ENCODE measurements at regions not wholly inside any gene's neighbourhood (a gene's known extent, or its start where the extent isn't known, plus 50 kb on each side); places are given as distances from the start of the nearest gene placed in this dataset.

DNA sequence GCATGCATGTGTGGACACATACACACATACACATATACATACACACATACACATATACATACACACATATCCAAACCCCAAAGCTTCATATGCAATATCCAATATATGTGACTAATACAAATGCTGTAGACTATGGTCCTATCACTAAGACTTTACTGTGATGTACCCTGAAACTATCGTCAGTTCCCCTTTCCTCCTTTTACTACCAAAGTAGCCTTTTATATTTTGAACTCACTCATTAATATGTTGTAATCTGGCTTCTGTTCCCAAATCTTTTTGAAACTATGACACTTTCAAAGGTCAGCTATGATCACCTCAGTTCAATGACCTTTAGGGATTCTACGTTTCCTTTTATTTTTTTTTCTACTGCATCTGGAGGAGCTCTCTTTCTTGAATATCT, 64.8 kb upstream of the TFEC start:
- no CpG with 5 or more reads among the region's 2 CpGs for WGBS, 2 experiments (ENCODE audit: extremely low coverage in 2 of 2, insufficient read length in 1 of 2)
- Histone ChIP-seq H4K20me1 (ENCODE audit: insufficient read depth, low read length) (no peaks in the 10 kb centered on the region), H3K4me1 (ENCODE audit: control insufficient read depth, insufficient read depth, low read length) (no peaks in the 10 kb centered on the region), H3K4me3 (ENCODE audit: insufficient read depth, low read depth, low read length) (no peak overlapping the region), H2AFZ (replicated peaks; ENCODE audit: low read length, poor library complexity) (no peak overlapping the region), H2AK5ac (ENCODE audit: low read depth, low read length) (no peak overlapping the region), H4K5ac (ENCODE audit: low read depth, low read length) (no peak overlapping the region), H3K4me2 (ENCODE audit: low read depth, low read length) (no peak overlapping the region), H3K27ac (ENCODE audit: insufficient read depth, low read length) (no peak overlapping the region), H3K23ac (ENCODE audit: low read depth, low read length) (no peak overlapping the region), H3K56ac (ENCODE audit: extremely low read depth, insufficient read depth, low read length) (no peak overlapping the region), H3K36me3 (ENCODE audit: control insufficient read depth, insufficient read depth, low read length) (no peaks in the 10 kb centered on the region), H2BK15ac (ENCODE audit: low read depth, low read length) (no peak overlapping the region), H3K9me1 (ENCODE audit: insufficient read depth, low read length) (no peaks in the 10 kb centered on the region), H4K8ac (ENCODE audit: low read depth in 2 of 2, low read length in 2 of 2) (no peak overlapping the region), H3K18ac (ENCODE audit: low read depth, low read length) (no peak overlapping the region), H2BK120ac (ENCODE audit: low read depth, low read length) (no peak overlapping the region), H3K9ac (ENCODE audit: low read depth, low read length) (no peak overlapping the region), H2BK5ac (ENCODE audit: low read depth, low read length, poor library complexity, severe bottlenecking) (no peak overlapping the region), H4K91ac (ENCODE audit: insufficient read depth, low read depth, low read length) (no peak overlapping the region), H3K14ac (replicated peaks; ENCODE audit: low read depth, low read length) (no peak overlapping the region), H2BK20ac (ENCODE audit: low read depth, low read length) (no peak overlapping the region), H3K9me3 (ENCODE audit: control insufficient read depth, insufficient read depth, low read length) (no peaks in the 10 kb centered on the region), H2AK9ac (replicated peaks; ENCODE audit: low read depth, low read length, poor library complexity) (no peak overlapping the region), H3K79me1 (ENCODE audit: low read depth in 1 of 2, low read length in 2 of 2) (no peaks in the 10 kb centered on the region), H3K4ac (ENCODE audit: low read depth, low read length) (no peak overlapping the region), H3K27me3 (ENCODE audit: control insufficient read depth, insufficient read depth, low read length) (no peaks in the 10 kb centered on the region)
- in situ Hi-C loops (cut with MboI; ENCODE audit: low sequenced_read_pairs) (no loop called here), dilution Hi-C loops (cut with HindIII; ENCODE audit: low sequenced_read_pairs, unreplicated experiment) (no loop called here), intact Hi-C loops (cut with micrococcal nuclease) (no loop called here)
- no TSS peak for BruUV-seq (replicated peaks)
- TF ChIP-seq MXI1 (IDR thresholded peaks at IDR 0.05; ENCODE audit: borderline replicate concordance, low read depth, low read length) = no peak
- TF ChIP-seq, protein P1, sequence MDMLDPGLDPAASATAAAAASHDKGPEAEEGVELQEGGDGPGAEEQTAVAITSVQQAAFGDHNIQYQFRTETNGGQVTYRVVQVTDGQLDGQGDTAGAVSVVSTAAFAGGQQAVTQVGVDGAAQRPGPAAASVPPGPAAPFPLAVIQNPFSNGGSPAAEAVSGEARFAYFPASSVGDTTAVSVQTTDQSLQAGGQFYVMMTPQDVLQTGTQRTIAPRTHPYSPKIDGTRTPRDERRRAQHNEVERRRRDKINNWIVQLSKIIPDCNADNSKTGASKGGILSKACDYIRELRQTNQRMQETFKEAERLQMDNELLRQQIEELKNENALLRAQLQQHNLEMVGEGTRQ (IDR thresholded peaks at IDR 0.05; ENCODE audit: low read depth, low read length) = no peak
- no peak for ATAC-seq (ENCODE audit: low read depth)
- CTCF ChIA-PET = no interaction called here
- no peak for DNase-seq
- POLR2A ChIA-PET (ENCODE audit: unreplicated experiment) = no interaction called here
